Keratinocyte (primary cell): ENCODE measurements at regions not wholly inside any gene's neighbourhood (a gene's known extent, or its start where the extent isn't known, plus 50 kb on each side); places are given as distances from the start of the nearest gene placed in this dataset.

Experiments used
- EZH2 ChIP-seq: IDR thresholded peaks from one replicate; pipeline ENCODE4 v1.6.1; 2012; ENCODE audit warnings: inconsistent platforms, mild to moderate bottlenecking, low read length, moderate library complexity
- TF ChIP-seq, protein P1 (sequence below), 3 experiments: IDR thresholded peaks in 1 of 3; conservative IDR thresholded peaks in 1 of 3; optimal IDR thresholded peaks in 1 of 3; 2 replicates in 2 of 3; 3 replicates in 1 of 3; pipeline versions ENCODE3 to v1.5.1; 2011; ENCODE audit warnings: low read length in 3 of 3, mild to moderate bottlenecking in 3 of 3, moderate library complexity in 2 of 3, control low read depth in 1 of 3, inconsistent platforms in 1 of 3; ENCODE audit not compliant: insufficient read depth in 2 of 3; ENCODE audit errors: extremely low read depth in 1 of 3

DNA sequence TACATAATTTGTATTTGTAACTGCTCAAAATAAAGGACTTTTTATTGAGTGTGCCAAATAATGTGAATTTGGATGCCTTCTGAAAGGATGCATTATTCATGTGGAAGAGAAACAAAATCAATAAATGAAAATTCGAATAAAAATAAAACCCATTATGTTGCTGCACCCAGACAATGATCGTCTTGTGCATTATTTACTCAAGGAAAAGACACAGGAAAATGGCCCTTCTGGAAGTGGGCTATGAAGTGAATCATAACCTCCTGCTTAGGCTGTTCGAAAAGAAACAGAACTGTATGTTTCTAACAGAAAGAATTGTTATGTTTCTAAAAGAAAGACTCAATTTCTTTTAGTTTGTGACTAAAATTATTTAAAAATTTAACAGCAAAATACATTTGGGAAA lies 168.9 kb upstream of the NFIB start:
- TF ChIP-seq, protein P1, sequence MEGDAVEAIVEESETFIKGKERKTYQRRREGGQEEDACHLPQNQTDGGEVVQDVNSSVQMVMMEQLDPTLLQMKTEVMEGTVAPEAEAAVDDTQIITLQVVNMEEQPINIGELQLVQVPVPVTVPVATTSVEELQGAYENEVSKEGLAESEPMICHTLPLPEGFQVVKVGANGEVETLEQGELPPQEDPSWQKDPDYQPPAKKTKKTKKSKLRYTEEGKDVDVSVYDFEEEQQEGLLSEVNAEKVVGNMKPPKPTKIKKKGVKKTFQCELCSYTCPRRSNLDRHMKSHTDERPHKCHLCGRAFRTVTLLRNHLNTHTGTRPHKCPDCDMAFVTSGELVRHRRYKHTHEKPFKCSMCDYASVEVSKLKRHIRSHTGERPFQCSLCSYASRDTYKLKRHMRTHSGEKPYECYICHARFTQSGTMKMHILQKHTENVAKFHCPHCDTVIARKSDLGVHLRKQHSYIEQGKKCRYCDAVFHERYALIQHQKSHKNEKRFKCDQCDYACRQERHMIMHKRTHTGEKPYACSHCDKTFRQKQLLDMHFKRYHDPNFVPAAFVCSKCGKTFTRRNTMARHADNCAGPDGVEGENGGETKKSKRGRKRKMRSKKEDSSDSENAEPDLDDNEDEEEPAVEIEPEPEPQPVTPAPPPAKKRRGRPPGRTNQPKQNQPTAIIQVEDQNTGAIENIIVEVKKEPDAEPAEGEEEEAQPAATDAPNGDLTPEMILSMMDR (optimal IDR thresholded peaks at IDR 0.05 in 1 of 3, IDR thresholded peaks at IDR 0.05 in 1 of 3, conservative IDR thresholded peaks at IDR 0.05 in 1 of 3; ENCODE audit: extremely low read depth in 1 of 3, insufficient read depth in 2 of 3, low read length in 3 of 3) = no peak
- TF ChIP-seq EZH2 = no peak
